GM12891 (cell line): ENCODE measurements at regions not wholly inside any gene's neighbourhood (a gene's known extent, or its start where the extent isn't known, plus 50 kb on each side); places are given as distances from the start of the nearest gene placed in this dataset.

Experiments used
- PAX5 ChIP-seq: IDR thresholded peaks from 2 replicates; pipeline ENCODE4 v1.6.1; 2011; ENCODE audit warnings: low read length, moderate library complexity, mild to moderate bottlenecking; ENCODE audit not compliant: insufficient read depth, severe bottlenecking
- POLR2A ChIP-seq: IDR thresholded peaks from 2 replicates; pipeline ENCODE4 v1.6.1; 2011; ENCODE audit warnings: low read depth, low read length, control low read depth
- POLR2AphosphoS5 ChIP-seq: IDR thresholded peaks from 2 replicates; pipeline ENCODE4 v1.6.1; 2011; ENCODE audit warnings: low read depth, low read length, control low read depth
- SPI1 ChIP-seq: IDR thresholded peaks from 2 replicates; pipeline ENCODE4 v1.6.1; 2011; ENCODE audit warnings: low read depth, low read length, control low read depth
- TAF1 ChIP-seq: IDR thresholded peaks from 2 replicates; pipeline ENCODE4 v1.6.1; 2011; ENCODE audit warnings: low read depth, low read length, control low read depth

- no peak for TF ChIP-seq POLR2A
- TF ChIP-seq SPI1 = no peak
- no peak for TF ChIP-seq POLR2AphosphoS5
- no peak for TF ChIP-seq PAX5
- TF ChIP-seq TAF1 = no peak
Measured at GRCh38 chr16:54503011-54503855, 216.6 kb upstream of the IRX3 start.
